ENCODE measurements at regions not wholly inside any gene's neighbourhood (a gene's known extent, or its start where the extent isn't known, plus 50 kb on each side); places are given as distances from the start of the nearest gene placed in this dataset.

- H3K9ac ChIP-seq (ENCODE audit: low read depth, low read length), result no peak overlapping the region
- peaks cover 5% of the 10 kb centered on the region for H3K4me1 ChIP-seq (ENCODE audit: control insufficient read depth, insufficient read depth, low read length)
- H3K9me3 ChIP-seq (ENCODE audit: control insufficient read depth, insufficient read depth, low read length), result no peaks in the 10 kb centered on the region
- H3K27me3 ChIP-seq (ENCODE audit: control insufficient read depth, insufficient read depth, low read length), result no peaks in the 10 kb centered on the region
- H3K36me3 ChIP-seq (ENCODE audit: control insufficient read depth, insufficient read depth, low read length), result no peaks in the 10 kb centered on the region
- H3K4me3 ChIP-seq (ENCODE audit: low read depth, low read length), result no peak overlapping the region
These were observed 239.3 kb downstream of the GADD45G start for GRCh38 chr9:89844075-89844474.

- Histone ChIP-seq H3K27me3 (ENCODE audit: control insufficient read depth, insufficient read depth, low read length) (no peaks in the 10 kb centered on the region), H3K4me3 (ENCODE audit: low read depth, low read length) (no peak overlapping the region), H3K36me3 (ENCODE audit: control insufficient read depth, insufficient read depth, low read length) (no peaks in the 10 kb centered on the region)
These were observed 239.7 kb downstream of the GADD45G start for GRCh38 chr9:89844535-89844934.

GRCh38 chr9:89845321-89845720 lies 240.5 kb downstream of the GADD45G start:
- Histone ChIP-seq H3K9ac (ENCODE audit: low read depth, low read length) (no peak overlapping the region), H3K9me3 (ENCODE audit: control insufficient read depth, insufficient read depth, low read length) (no peaks in the 10 kb centered on the region), H3K4me3 (ENCODE audit: low read depth, low read length) (no peak overlapping the region), H3K4me1 (ENCODE audit: control insufficient read depth, insufficient read depth, low read length) (no peaks in the 10 kb centered on the region), H3K36me3 (ENCODE audit: control insufficient read depth, insufficient read depth, low read length) (no peaks in the 10 kb centered on the region), H3K27me3 (ENCODE audit: control insufficient read depth, insufficient read depth, low read length) (no peaks in the 10 kb centered on the region)

More at GRCh38 chr9:89844535-89844934, 239.7 kb downstream of the GADD45G start:
- Histone ChIP-seq H3K9ac (ENCODE audit: low read depth, low read length) (no peak overlapping the region), H3K9me3 (ENCODE audit: control insufficient read depth, insufficient read depth, low read length) (no peaks in the 10 kb centered on the region), H3K4me1 (ENCODE audit: control insufficient read depth, insufficient read depth, low read length) (peaks cover under 1% of the 10 kb centered on the region)

GRCh38 chr9:89845862-89846261 lies 241.1 kb downstream of the GADD45G start:
- Histone ChIP-seq H3K9ac (ENCODE audit: low read depth, low read length) (no peak overlapping the region), H3K9me3 (ENCODE audit: control insufficient read depth, insufficient read depth, low read length) (no peaks in the 10 kb centered on the region), H3K27me3 (ENCODE audit: control insufficient read depth, insufficient read depth, low read length) (no peaks in the 10 kb centered on the region), H3K36me3 (ENCODE audit: control insufficient read depth, insufficient read depth, low read length) (no peaks in the 10 kb centered on the region), H3K4me3 (ENCODE audit: low read depth, low read length) (no peak overlapping the region), H3K4me1 (ENCODE audit: control insufficient read depth, insufficient read depth, low read length) (no peaks in the 10 kb centered on the region)

- Histone ChIP-seq H3K9ac (ENCODE audit: low read depth, low read length) (no peak overlapping the region), H3K27me3 (ENCODE audit: control insufficient read depth, insufficient read depth, low read length) (no peaks in the 10 kb centered on the region), H3K36me3 (ENCODE audit: control insufficient read depth, insufficient read depth, low read length) (no peaks in the 10 kb centered on the region), H3K9me3 (ENCODE audit: control insufficient read depth, insufficient read depth, low read length) (no peaks in the 10 kb centered on the region), H3K4me3 (ENCODE audit: low read depth, low read length) (no peak overlapping the region), H3K4me1 (ENCODE audit: control insufficient read depth, insufficient read depth, low read length) (no peaks in the 10 kb centered on the region)
These were observed 243.5 kb downstream of the GADD45G start for GRCh38 chr9:89848060-89849040.

- no peak overlapping the region for H3K9ac ChIP-seq (ENCODE audit: low read depth, low read length)
- H3K9me3 ChIP-seq (ENCODE audit: control insufficient read depth, insufficient read depth, low read length), result no peaks in the 10 kb centered on the region
- H3K4me1 ChIP-seq (ENCODE audit: control insufficient read depth, insufficient read depth, low read length), result no peaks in the 10 kb centered on the region
- H3K27me3 ChIP-seq (ENCODE audit: control insufficient read depth, insufficient read depth, low read length), result no peaks in the 10 kb centered on the region
- H3K4me3 ChIP-seq (ENCODE audit: low read depth, low read length), result no peak overlapping the region
- no peaks in the 10 kb centered on the region for H3K36me3 ChIP-seq (ENCODE audit: control insufficient read depth, insufficient read depth, low read length)
These were observed 244.3 kb downstream of the GADD45G start for GRCh38 chr9:89849096-89849495.

GRCh38 chr9:89850153-89850552 lies 245.3 kb downstream of the GADD45G start:
- Histone ChIP-seq H3K9me3 (ENCODE audit: control insufficient read depth, insufficient read depth, low read length) (no peaks in the 10 kb centered on the region), H3K36me3 (ENCODE audit: control insufficient read depth, insufficient read depth, low read length) (no peaks in the 10 kb centered on the region), H3K4me1 (ENCODE audit: control insufficient read depth, insufficient read depth, low read length) (no peaks in the 10 kb centered on the region), H3K27me3 (ENCODE audit: control insufficient read depth, insufficient read depth, low read length) (no peaks in the 10 kb centered on the region), H3K4me3 (ENCODE audit: low read depth, low read length) (no peak overlapping the region), H3K9ac (ENCODE audit: low read depth, low read length) (no peak overlapping the region)

- Histone ChIP-seq H3K9me3 (ENCODE audit: control insufficient read depth, insufficient read depth, low read length) (no peaks in the 10 kb centered on the region), H3K9ac (ENCODE audit: low read depth, low read length) (no peak overlapping the region), H3K36me3 (ENCODE audit: control insufficient read depth, insufficient read depth, low read length) (no peaks in the 10 kb centered on the region), H3K4me3 (ENCODE audit: low read depth, low read length) (no peak overlapping the region), H3K4me1 (ENCODE audit: control insufficient read depth, insufficient read depth, low read length) (no peaks in the 10 kb centered on the region), H3K27me3 (ENCODE audit: control insufficient read depth, insufficient read depth, low read length) (no peaks in the 10 kb centered on the region)
These were observed 246.0 kb downstream of the GADD45G start for GRCh38 chr9:89850631-89851325.

- no peak overlapping the region for H3K9ac ChIP-seq (ENCODE audit: low read depth, low read length)
- no peaks in the 10 kb centered on the region for H3K9me3 ChIP-seq (ENCODE audit: control insufficient read depth, insufficient read depth, low read length)
- H3K4me3 ChIP-seq (ENCODE audit: low read depth, low read length), result no peak overlapping the region
- no peaks in the 10 kb centered on the region for H3K27me3 ChIP-seq (ENCODE audit: control insufficient read depth, insufficient read depth, low read length)
- H3K36me3 ChIP-seq (ENCODE audit: control insufficient read depth, insufficient read depth, low read length), result no peaks in the 10 kb centered on the region
- no peaks in the 10 kb centered on the region for H3K4me1 ChIP-seq (ENCODE audit: control insufficient read depth, insufficient read depth, low read length)
These were observed 248.3 kb downstream of the GADD45G start for GRCh38 chr9:89853161-89853560.

GRCh38 chr9:89853931-89854330 lies 249.1 kb downstream of the GADD45G start:
- H3K36me3 ChIP-seq (ENCODE audit: control insufficient read depth, insufficient read depth, low read length), result no peaks in the 10 kb centered on the region
- H3K4me3 ChIP-seq (ENCODE audit: low read depth, low read length), result no peak overlapping the region
- no peaks in the 10 kb centered on the region for H3K9me3 ChIP-seq (ENCODE audit: control insufficient read depth, insufficient read depth, low read length)
- no peaks in the 10 kb centered on the region for H3K27me3 ChIP-seq (ENCODE audit: control insufficient read depth, insufficient read depth, low read length)
- H3K9ac ChIP-seq (ENCODE audit: low read depth, low read length), result no peak overlapping the region
- H3K4me1 ChIP-seq (ENCODE audit: control insufficient read depth, insufficient read depth, low read length), result no peaks in the 10 kb centered on the region

GRCh38 chr9:89854715-89855475 lies 250.1 kb downstream of the GADD45G start:
- Histone ChIP-seq H3K9me3 (ENCODE audit: control insufficient read depth, insufficient read depth, low read length) (no peaks in the 10 kb centered on the region), H3K4me1 (ENCODE audit: control insufficient read depth, insufficient read depth, low read length) (no peaks in the 10 kb centered on the region), H3K27me3 (ENCODE audit: control insufficient read depth, insufficient read depth, low read length) (no peaks in the 10 kb centered on the region), H3K4me3 (ENCODE audit: low read depth, low read length) (no peak overlapping the region), H3K9ac (ENCODE audit: low read depth, low read length) (no peak overlapping the region), H3K36me3 (ENCODE audit: control insufficient read depth, insufficient read depth, low read length) (no peaks in the 10 kb centered on the region)
